ENCODE measurements at regions not wholly inside any gene's neighbourhood (a gene's known extent, or its start where the extent isn't known, plus 50 kb on each side); places are given as distances from the start of the nearest gene placed in this dataset.

- Histone ChIP-seq H3K9ac (ENCODE audit: low read length) (no peak overlapping the region), H3K9me2 (replicated peaks; ENCODE audit: insufficient read depth, low read length) (no peaks in the 10 kb centered on the region), H3K9me3 (replicated peaks; ENCODE audit: insufficient read depth, low read length) (no peaks in the 10 kb centered on the region), H3K4me3 (ENCODE audit: low read length) (no peak overlapping the region), H3F3A (ENCODE audit: insufficient read depth, low read length) (no peaks in the 10 kb centered on the region), H3K4me2 (ENCODE audit: low read depth, low read length) (no peak overlapping the region), H3K79me2 (ENCODE audit: low read length) (no peaks in the 10 kb centered on the region), H3K27ac (ENCODE audit: low read length) (no peak overlapping the region), H4K20me1 (ENCODE audit: insufficient read depth, low read length) (no peaks in the 10 kb centered on the region), H3K4me1 (ENCODE audit: low read length) (no peaks in the 10 kb centered on the region), H3K27me3 (replicated peaks; ENCODE audit: insufficient read depth, low read length) (no peaks in the 10 kb centered on the region), H2AFZ (ENCODE audit: low read length) (no peak overlapping the region), H3K36me3 (replicated peaks; ENCODE audit: insufficient read depth, low read length) (no peaks in the 10 kb centered on the region)
- TF ChIP-seq EZH2 (optimal IDR thresholded peaks at IDR 0.05; ENCODE audit: low read depth, low read length) (no peak), EZH2phosphoT487 (IDR thresholded peaks at IDR 0.05; ENCODE audit: low read length) (no peak), CTCF (IDR thresholded peaks at IDR 0.05; ENCODE audit: low read length) (no peak)
- DNase-seq, result no peak
Observed at GRCh38 chr18:5030636-5031035, 166.4 kb downstream of the AKAIN1 start.

GRCh38 chr18:5029592-5029991 is 167.5 kb downstream of the AKAIN1 start:
- Histone ChIP-seq H3K4me3 (ENCODE audit: low read length) (no peak overlapping the region), H3K4me1 (ENCODE audit: low read length) (no peaks in the 10 kb centered on the region), H3F3A (ENCODE audit: insufficient read depth, low read length) (no peaks in the 10 kb centered on the region), H3K9ac (ENCODE audit: low read length) (no peak overlapping the region), H3K27ac (ENCODE audit: low read length) (no peak overlapping the region), H3K9me2 (replicated peaks; ENCODE audit: insufficient read depth, low read length) (no peaks in the 10 kb centered on the region), H3K79me2 (ENCODE audit: low read length) (no peaks in the 10 kb centered on the region), H3K36me3 (replicated peaks; ENCODE audit: insufficient read depth, low read length) (no peaks in the 10 kb centered on the region), H3K4me2 (ENCODE audit: low read depth, low read length) (no peak overlapping the region), H4K20me1 (ENCODE audit: insufficient read depth, low read length) (no peaks in the 10 kb centered on the region), H3K27me3 (replicated peaks; ENCODE audit: insufficient read depth, low read length) (no peaks in the 10 kb centered on the region), H2AFZ (ENCODE audit: low read length) (no peak overlapping the region), H3K9me3 (replicated peaks; ENCODE audit: insufficient read depth, low read length) (no peaks in the 10 kb centered on the region)
- TF ChIP-seq EZH2phosphoT487 (IDR thresholded peaks at IDR 0.05; ENCODE audit: low read length) (no peak), CTCF (IDR thresholded peaks at IDR 0.05; ENCODE audit: low read length) (no peak), EZH2 (optimal IDR thresholded peaks at IDR 0.05; ENCODE audit: low read depth, low read length) (no peak)
- DNase-seq, result no peak

- Histone ChIP-seq H3K9me2 (replicated peaks; ENCODE audit: insufficient read depth, low read length) (no peaks in the 10 kb centered on the region), H2AFZ (ENCODE audit: low read length) (no peak overlapping the region), H3K27me3 (replicated peaks; ENCODE audit: insufficient read depth, low read length) (no peaks in the 10 kb centered on the region), H3K27ac (ENCODE audit: low read length) (no peak overlapping the region), H3K9ac (ENCODE audit: low read length) (no peak overlapping the region), H3F3A (ENCODE audit: insufficient read depth, low read length) (no peaks in the 10 kb centered on the region), H3K4me1 (ENCODE audit: low read length) (peaks cover 7% of the 10 kb centered on the region; the same call in 1 of the 2 replicates), H3K79me2 (ENCODE audit: low read length) (no peaks in the 10 kb centered on the region), H3K9me3 (replicated peaks; ENCODE audit: insufficient read depth, low read length) (no peaks in the 10 kb centered on the region), H3K36me3 (replicated peaks; ENCODE audit: insufficient read depth, low read length) (no peaks in the 10 kb centered on the region), H3K4me2 (ENCODE audit: low read depth, low read length) (no peak overlapping the region), H3K4me3 (ENCODE audit: low read length) (no peak overlapping the region), H4K20me1 (ENCODE audit: insufficient read depth, low read length) (no peaks in the 10 kb centered on the region)
- no peak for TF ChIP-seq EZH2phosphoT487 (IDR thresholded peaks at IDR 0.05; ENCODE audit: low read length)
- DNase-seq, result no peak
Observed at GRCh38 chr18:5024741-5025140, 172.3 kb downstream of the AKAIN1 start.

- Histone ChIP-seq H3K4me1 (ENCODE audit: low read length) (peaks cover 7% of the 10 kb centered on the region; the same call in 1 of the 2 replicates), H3K36me3 (replicated peaks; ENCODE audit: insufficient read depth, low read length) (no peaks in the 10 kb centered on the region), H3K4me3 (ENCODE audit: low read length) (no peak overlapping the region), H3F3A (ENCODE audit: insufficient read depth, low read length) (no peaks in the 10 kb centered on the region), H3K9ac (ENCODE audit: low read length) (no peak overlapping the region), H3K9me2 (replicated peaks; ENCODE audit: insufficient read depth, low read length) (no peaks in the 10 kb centered on the region), H3K27me3 (replicated peaks; ENCODE audit: insufficient read depth, low read length) (no peaks in the 10 kb centered on the region), H3K9me3 (replicated peaks; ENCODE audit: insufficient read depth, low read length) (no peaks in the 10 kb centered on the region), H4K20me1 (ENCODE audit: insufficient read depth, low read length) (no peaks in the 10 kb centered on the region), H3K4me2 (ENCODE audit: low read depth, low read length) (no peak overlapping the region), H3K27ac (ENCODE audit: low read length) (no peak overlapping the region), H3K79me2 (ENCODE audit: low read length) (no peaks in the 10 kb centered on the region), H2AFZ (ENCODE audit: low read length) (0 out of 2 replicates have a peak overlapping the region, but pooled peaks have one; percentile 12)
- peak; percentile 55 for DNase-seq
- TF ChIP-seq EZH2phosphoT487 (IDR thresholded peaks at IDR 0.05; ENCODE audit: low read length) (no peak), CTCF (IDR thresholded peaks at IDR 0.05; ENCODE audit: low read length) (no peak), EZH2 (optimal IDR thresholded peaks at IDR 0.05; ENCODE audit: low read depth, low read length) (no peak)
Observed at GRCh38 chr18:5021558-5021957, 175.5 kb downstream of the AKAIN1 start.
